ENCODE measurements at regions not wholly inside any gene's neighbourhood (a gene's known extent, or its start where the extent isn't known, plus 50 kb on each side); places are given as distances from the start of the nearest gene placed in this dataset.

DNA sequence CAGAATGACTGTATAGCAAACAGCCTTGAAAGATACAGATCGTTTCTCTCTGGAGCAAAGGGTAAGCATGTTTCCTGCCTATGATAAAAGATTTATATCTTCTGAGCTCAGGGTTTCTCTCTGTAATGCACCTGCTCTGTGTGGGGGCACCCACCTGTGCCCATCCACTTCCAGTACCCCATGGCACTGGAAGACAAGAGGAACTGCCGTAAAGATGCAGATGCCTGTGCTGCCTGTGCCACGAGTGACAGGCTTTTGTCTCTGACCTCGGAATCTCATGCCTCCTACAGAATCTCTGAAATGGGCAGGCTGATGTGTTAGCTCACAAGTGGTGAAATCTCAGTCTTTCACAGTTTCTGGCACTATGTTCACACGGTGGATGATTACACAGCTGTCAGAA is 50.3 kb upstream of the ATP11A start:
- DNase-seq = no peak

- DNase-seq = no peak
These were observed 50.9 kb upstream of the ATP11A start for GRCh38 chr13:112638919-112639318.

- peak; percentile 38 for DNase-seq
These were observed 50.3 kb upstream of the TUBGCP3 start for GRCh38 chr13:112638157-112638750.

All from NCI-H1436 (cell line).